ENCODE measurements at regions not wholly inside any gene's neighbourhood (a gene's known extent, or its start where the extent isn't known, plus 50 kb on each side); places are given as distances from the start of the nearest gene placed in this dataset.

GRCh38 chr3:10638466-10638865 lies 133.1 kb upstream of the ATP2B2 start:
- POLR2A ChIA-PET = no interaction called here
- BruUV-seq (replicated peaks) = no TSS peak
- Histone ChIP-seq H3K36me3 (ENCODE audit: control insufficient read depth, insufficient read depth, low read length) (no peaks in the 10 kb centered on the region), H3K27ac (ENCODE audit: low read length) (no peak overlapping the region), H3K27me3 (ENCODE audit: control insufficient read depth, insufficient read depth, low read length) (peaks cover under 1% of the 10 kb centered on the region), H3K4me1 (ENCODE audit: control insufficient read depth, insufficient read depth, low read length) (no peaks in the 10 kb centered on the region), H3K4me3 (ENCODE audit: low read depth in 2 of 2, low read length in 2 of 2) (no peak overlapping the region), H3K9me3 (ENCODE audit: control insufficient read depth, insufficient read depth, low read depth, low read length) (peaks cover 3% of the 10 kb centered on the region; the same call in 1 of the 2 replicates)
- ATAC-seq (no peak), DNase-seq (ENCODE audit: low read depth, low spot score) (no peak)
- intact Hi-C loops (cut with micrococcal nuclease; ENCODE audit: unreplicated experiment) (no loop called here), in situ Hi-C loops (cut with HindIII; ENCODE audit: low pct_unique_long_range_greater_than_20kb, low sequenced_read_pairs) (no loop called here)
- CTCF ChIA-PET = interaction anchor here (0.6 to 0.7 kb wide), 2 partner anchors 16 to 138 kb away, joined by 3 to 4 read pairs; no protein-coding TSS in a partner anchor
- no peak for TF ChIP-seq SIN3A (IDR thresholded peaks at IDR 0.05; ENCODE audit: borderline replicate concordance, insufficient read depth, low read depth, low read length)
- no peak for TF ChIP-seq REST (IDR thresholded peaks at IDR 0.05; ENCODE audit: insufficient read depth in 1 of 2, low read depth in 2 of 2, low read length in 1 of 2)
- no peak for TF ChIP-seq TCF7L2 (IDR thresholded peaks at IDR 0.05; ENCODE audit: low read depth, low read length)
- TF ChIP-seq CTCF (IDR thresholded peaks at IDR 0.05) = no peak
- TF ChIP-seq POLR2AphosphoS5 (IDR thresholded peaks at IDR 0.05; ENCODE audit: low read depth, low read length) = no peak

DNA sequence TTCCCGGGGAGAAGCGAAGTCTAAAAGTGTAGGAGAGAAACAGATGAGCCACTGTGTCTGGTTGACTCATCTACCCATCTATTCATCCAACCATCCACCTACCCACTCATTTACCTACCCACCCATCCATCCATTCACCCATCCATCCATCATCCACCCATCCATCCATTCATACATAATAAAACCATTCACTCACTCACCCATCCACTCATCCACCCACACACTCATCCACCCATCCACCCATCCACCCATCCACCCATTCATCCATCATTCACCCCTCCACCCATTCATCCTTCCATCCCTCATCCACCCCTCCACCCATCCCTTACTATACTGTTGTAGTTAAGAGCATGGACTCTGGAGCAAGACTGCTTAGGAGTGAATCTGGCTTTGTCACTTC lies 136.4 kb upstream of the ATP2B2 start:
- H3K36me3 ChIP-seq (ENCODE audit: control insufficient read depth, insufficient read depth, low read length) = no peaks in the 10 kb centered on the region
- no peak for TF ChIP-seq CTCF (IDR thresholded peaks at IDR 0.05)
- no peak for TF ChIP-seq POLR2AphosphoS5 (IDR thresholded peaks at IDR 0.05; ENCODE audit: low read depth, low read length)
- no peak for TF ChIP-seq TCF7L2 (IDR thresholded peaks at IDR 0.05; ENCODE audit: low read depth, low read length)
- no peak for TF ChIP-seq REST (IDR thresholded peaks at IDR 0.05; ENCODE audit: insufficient read depth in 1 of 2, low read depth in 2 of 2, low read length in 1 of 2)
- TF ChIP-seq SIN3A (IDR thresholded peaks at IDR 0.05; ENCODE audit: borderline replicate concordance, insufficient read depth, low read depth, low read length) = no peak
- intact Hi-C loops (cut with micrococcal nuclease; ENCODE audit: unreplicated experiment) = no loop called here
- no peak overlapping the region for H3K4me3 ChIP-seq (ENCODE audit: low read depth in 2 of 2, low read length in 2 of 2)
- H3K9me3 ChIP-seq (ENCODE audit: control insufficient read depth, insufficient read depth, low read depth, low read length) = peaks cover 3% of the 10 kb centered on the region; the same call in 1 of the 2 replicates
- BruUV-seq (replicated peaks) = no TSS peak
- no peak for ATAC-seq
- peaks cover 12% of the 10 kb centered on the region for H3K27me3 ChIP-seq (ENCODE audit: control insufficient read depth, insufficient read depth, low read length)
- ChIA-PET POLR2A (no interaction called here), CTCF (no interaction called here)
- H3K4me1 ChIP-seq (ENCODE audit: control insufficient read depth, insufficient read depth, low read length) = no peaks in the 10 kb centered on the region
- H3K27ac ChIP-seq (ENCODE audit: low read length) = no peak overlapping the region
- in situ Hi-C loops (cut with HindIII; ENCODE audit: low pct_unique_long_range_greater_than_20kb, low sequenced_read_pairs) = no loop called here
- no peak for DNase-seq (ENCODE audit: low read depth, low spot score)
